COLO668 (cell line): ENCODE measurements at regions not wholly inside any gene's neighbourhood (a gene's known extent, or its start where the extent isn't known, plus 50 kb on each side); places are given as distances from the start of the nearest gene placed in this dataset.
"Not testable (repeated sequence)": the region's sequence is repeated elsewhere in the genome, so short reads cannot be mapped to it uniquely, and the experiment has no call there.

Source experiments
- DNase-seq: peaks from one replicate; lab custom pipeline; 2025; ENCODE audit not compliant: unreplicated experiment; lab: John Stamatoyannopoulos, UW

DNA sequence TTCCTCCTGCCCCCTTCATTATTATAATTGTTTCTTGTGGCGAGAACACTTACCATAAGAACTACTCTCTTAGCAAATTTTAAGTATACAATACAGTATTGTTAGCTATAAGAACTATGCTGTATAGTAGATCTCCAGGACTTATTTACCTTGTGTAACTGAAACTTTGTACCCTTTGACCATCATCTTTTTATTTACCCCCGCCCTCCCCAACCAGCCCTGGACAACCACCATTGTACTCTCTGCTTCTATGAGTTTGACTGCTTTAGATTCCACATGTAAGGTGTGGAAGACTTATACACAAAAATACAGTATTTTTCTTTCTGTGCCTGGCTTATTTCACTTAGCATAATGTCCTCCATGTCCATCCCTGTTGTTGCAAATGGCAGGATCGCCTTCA lies 161.1 kb downstream of the PHF8 start:
- DNase-seq: no peak

DNA sequence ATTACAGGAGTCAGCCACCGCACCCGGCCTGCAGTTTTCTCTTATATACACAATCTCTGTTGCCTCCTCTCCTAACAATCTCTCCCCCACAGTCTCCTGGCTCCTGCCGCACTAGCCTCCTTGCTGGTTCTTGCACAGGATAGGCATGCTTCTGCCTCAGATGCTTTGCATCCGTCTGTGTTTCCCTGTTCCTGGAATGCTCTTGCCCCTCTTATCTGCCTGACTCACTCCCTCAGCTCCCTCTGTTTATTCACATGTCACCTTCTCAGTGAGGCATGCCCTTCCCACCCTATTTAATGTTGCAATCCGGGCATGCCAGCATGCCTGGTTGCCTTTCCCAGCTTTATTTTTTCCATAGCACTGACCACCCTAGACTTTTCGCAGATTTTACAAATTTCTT lies 161.9 kb downstream of the PHF8 start:
- DNase-seq: no peak

DNA sequence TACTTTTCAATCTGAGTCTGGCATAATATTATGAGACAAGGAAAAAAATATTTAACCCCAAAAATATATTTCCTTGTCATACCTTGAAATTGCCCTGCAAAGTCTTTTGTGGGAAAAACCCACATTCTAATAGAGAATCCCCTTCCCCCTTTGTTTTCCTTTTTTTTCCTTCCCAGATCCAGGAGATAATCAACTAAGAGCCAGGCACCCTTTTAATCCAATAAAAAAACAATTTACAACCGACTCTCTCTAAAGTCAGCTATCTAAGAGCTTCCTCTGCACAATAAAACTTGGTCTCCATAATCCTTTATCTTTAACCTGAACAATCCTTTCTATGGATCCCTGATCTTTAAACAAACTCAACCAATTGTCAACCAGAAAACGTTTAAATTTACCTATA lies 163.5 kb downstream of the PHF8 start:
- not testable (repeated sequence) for DNase-seq

DNA sequence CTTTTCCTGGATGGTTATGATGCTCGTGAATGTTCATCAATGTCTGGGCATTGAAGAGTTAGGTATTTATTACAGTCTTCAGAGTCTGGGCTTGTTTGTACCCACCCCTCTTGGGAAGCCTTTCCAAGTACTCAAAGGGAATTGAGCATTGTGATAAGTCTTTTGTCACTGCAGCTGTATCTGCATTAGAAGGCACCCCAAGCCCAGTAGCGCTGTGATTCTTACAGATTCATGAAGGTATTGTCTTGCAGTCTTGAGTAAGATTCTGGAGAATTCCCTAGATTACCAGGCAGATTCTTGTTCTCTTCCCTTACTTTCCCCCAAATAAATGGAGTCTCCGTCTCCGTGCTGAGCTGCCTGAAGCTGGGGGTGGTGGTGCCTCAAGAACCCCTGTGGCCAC lies 173.4 kb upstream of the HUWE1 start:
- no peak for DNase-seq

DNA sequence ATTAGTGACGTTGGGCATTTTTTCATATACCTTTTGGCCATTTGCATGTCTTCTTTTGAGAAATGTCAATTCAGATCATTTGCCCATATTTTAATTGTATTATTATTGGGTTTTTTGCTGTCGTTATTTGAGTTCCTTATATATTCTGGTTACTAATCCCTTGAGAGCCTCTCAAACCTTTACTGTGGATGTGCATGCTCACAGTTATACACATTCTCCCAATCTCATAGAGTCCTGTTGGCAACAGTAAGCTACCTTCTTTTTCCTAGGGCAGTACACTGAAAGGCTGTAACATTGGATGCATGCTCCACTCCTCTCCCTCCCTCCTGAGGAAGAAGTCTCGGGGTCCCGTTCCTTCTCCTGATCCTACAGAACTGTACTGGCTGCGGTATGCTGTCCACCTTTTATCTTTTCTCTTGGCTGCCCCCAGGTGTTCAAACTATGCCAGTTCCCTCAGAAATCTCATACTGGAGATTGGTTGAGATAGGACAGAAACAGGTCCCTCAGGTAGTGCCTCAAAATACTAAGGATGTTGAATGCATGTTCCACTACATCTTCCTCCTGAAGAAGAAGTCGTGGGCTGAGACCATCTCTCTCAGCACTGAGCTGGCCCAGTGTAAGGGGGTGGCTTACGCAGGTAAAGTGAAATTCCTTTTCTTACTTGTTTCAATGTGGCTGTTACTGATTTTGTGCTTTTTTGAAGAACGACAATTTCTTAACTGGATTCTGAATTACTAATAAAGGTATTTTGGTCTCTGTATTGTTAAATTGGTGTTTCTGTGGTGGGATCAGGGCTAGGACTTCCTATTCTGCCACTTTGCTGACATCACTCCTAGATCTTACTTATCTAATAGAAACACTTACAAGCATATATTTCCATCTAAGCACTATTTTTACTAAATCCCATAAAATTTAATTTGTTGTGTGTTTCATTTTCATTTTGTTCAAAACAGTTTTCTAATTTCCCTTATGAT lies 145.4 kb upstream of the HUWE1 start:
- DNase-seq: peak; percentile 5

DNA sequence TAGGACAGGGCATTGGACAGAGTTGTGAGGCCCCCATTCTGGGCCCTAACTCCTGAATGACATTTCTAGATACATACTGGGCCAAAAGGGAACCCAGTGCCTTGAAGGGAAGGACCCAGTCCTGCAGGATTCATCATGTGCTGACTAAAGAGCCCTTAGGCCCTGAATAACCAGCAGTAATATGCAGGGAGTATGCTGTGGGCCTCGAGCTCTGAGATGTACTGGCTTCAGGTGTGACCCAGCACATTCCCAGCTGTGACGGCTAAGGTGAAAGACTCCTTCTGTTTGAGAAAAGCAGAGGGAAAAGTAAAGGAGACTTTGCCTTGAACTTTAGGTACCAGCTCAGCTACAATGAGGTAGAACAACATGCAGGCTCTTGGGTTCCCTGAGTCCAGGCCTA lies 138.2 kb upstream of the HUWE1 start:
- no peak for DNase-seq

DNA sequence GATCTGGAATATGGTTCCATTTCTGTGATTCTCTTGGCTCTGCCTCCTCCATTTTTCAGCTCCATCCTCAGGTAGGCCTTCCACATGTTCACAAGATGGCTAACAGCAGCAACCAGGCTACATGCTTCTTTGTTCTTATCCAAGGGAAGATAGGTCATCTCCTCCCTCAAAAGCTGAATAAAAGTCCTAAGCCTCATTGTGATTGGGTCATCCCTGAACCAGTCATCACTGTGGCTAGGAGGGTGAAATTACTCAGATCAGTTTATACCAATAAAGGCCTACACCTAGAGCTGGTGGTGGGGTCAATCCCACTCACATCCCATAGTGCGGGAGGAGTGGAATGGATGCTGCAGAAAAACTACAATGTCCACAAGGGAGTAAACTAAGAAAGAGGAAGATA lies 131.6 kb upstream of the HUWE1 start:
- not testable (repeated sequence) for DNase-seq

DNA sequence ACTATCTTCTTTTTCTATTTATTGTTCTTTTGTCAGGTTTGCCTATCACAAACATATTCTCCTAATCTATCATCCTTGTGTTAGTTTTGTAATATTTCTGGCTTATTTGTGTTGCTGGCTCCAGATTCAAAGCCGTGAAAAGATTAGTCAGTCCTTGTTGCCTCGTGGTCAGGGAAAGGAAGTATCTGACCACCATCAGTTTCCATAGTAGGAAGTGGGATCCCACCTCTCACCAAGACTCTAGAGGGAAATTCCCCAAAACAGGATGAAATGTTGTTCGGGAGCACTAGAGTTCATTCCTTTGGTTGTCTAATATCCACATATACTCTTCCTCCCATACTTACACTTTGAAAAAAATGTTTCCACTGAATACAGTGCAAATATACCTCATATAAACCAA lies 131.0 kb upstream of the HUWE1 start:
- DNase-seq: no peak

DNA sequence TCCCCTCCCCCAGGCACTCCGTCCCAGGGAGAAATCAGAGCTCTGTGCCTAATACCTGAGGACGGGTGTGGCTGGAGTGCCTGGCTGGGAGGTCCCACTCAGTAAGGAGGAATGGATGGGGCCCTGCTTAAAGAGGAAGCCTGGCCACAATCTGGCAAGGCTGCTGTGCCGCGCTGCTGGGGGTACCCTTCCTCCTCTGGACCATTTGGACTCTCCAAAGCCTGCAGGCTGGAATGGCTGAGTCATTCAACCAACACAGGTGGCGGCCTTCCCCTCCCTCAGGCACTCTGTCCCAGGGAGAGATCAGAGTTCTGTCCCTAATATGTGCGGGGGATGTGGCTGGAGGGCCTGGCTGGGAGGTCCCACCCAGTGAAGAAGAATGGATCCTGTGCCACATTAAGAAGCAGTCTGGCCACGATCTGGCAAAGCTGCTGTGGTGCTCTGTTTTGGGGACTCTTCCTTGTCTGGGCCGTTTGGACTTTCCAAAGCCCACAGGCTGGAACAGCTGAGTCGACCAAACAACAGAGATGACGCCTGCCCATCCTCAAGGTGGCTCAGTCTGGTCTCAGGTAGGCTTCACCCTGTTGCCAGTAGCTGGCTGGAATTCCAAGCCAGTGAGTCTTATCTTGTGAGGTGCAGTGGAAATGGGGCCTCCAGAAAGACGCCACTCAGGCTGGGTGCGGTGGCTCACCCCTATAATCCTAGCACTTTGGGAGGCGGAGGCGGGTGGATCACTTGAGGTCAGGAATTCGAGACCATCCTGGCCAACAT lies 127.3 kb upstream of the HUWE1 start:
- DNase-seq: no peak

DNA sequence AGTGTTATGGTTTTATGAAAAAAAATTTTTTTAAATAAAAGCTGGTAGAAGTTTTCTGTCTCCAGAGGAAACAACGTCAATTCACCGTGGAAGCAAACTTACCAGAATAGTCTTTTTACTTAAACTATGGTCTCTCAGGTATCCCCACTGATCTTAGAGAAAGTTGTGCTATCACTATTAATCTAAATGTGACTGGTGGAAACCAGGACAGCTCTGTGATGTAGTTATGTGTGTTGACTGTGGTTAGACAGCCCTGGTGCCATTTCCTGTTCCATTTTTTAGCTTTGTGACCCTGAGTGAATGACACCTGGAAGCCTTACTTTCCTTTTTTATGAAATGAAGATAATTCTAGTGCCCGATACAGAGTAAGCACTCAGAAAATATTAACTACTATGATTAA lies 111.8 kb upstream of the HUWE1 start:
- DNase-seq: no peak

DNA sequence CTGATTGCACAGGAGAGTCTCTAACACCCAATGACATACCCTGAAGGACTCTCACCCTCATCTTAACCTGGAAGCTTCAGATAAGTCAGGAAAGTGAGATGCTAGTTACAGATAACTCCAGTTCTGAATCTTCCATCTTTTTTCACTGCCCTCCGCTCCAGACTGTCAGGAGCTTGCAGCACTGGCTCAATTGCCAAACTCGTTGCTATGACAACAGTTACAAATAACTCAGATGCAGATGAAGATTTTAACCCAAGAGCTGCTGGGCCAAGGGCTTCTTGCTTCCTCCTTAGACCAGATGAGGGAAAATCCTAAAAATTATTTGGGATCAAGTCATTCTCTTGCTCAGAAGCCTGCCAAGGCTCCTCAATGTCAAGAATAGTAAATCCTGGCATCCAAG lies 109.1 kb upstream of the HUWE1 start:
- no peak for DNase-seq

DNA sequence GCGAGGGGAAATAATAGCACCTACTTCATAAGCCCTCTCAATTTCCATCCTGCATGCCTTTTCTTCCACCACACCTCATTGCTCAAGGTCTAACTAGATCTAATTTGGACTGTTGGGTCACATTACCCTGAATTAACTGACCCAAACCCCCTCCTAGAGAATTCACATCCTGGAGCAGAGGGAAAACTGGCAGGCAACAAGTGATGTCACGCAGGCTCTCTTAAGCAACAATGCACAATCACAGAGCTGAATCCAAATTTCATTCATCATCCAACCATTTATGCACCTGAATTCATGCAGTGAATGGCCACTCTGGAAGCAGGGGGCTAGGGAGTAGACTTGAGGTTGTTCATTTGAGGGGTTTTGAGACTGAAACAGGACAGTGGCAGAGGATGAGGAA lies 107.7 kb upstream of the HUWE1 start:
- no peak for DNase-seq

DNA sequence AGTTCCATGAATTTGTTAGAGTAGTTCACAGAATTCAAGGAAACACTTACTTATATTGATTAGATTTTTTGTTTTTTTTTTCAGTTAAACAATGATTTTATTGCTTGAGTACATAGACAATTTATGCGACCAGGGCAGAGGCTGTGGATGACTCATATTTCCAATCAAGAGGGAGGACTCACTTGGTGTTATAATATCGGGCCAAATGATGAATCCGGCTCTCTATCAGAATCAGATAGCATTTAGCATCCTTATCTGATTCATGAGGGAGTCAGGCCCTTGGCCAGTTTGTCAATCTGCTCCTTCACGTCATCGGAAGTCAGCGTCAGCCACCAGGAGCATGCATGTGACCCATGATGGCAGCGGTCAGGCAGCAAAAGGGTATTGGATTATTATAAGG lies 82.3 kb upstream of the HUWE1 start:
- no peak for DNase-seq

DNA sequence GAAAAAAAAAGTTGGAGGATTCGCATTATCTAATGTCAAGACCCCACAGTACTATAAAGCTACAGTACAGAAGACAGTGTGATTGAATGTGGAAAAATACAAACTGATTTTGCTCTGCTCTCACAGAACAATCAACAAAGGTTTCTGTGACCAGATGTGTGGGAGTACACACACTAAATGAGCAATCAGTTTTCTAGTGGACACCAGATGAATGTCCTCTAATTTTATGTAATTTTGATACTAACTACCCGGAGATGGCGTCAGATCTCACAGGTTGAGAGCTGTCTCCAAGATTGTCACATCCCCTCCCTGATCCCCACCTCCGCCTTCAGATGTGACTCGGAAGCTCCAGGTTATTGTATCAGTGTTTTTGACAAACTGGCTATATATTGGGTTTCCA lies 81.9 kb upstream of the HUWE1 start:
- DNase-seq: no peak

DNA sequence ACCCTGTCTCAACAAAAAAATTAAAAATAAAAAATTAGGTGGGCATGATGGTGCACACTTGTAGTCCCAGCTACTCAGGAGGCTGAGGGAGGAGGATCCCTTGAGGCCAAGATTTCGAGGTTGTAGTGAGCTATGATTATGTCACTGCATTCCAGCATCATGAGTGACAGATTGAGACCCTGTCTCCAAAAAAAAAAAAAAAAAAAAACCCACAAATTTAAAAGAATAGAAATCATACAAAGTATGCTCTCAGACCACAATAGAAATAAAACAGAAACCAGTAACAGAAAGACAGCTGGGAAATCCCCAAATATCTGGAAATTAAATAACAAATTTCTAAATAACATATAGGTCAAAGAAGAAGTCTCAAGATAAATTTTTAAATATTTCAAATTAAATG lies 81.0 kb upstream of the HUWE1 start:
- DNase-seq: no peak

DNA sequence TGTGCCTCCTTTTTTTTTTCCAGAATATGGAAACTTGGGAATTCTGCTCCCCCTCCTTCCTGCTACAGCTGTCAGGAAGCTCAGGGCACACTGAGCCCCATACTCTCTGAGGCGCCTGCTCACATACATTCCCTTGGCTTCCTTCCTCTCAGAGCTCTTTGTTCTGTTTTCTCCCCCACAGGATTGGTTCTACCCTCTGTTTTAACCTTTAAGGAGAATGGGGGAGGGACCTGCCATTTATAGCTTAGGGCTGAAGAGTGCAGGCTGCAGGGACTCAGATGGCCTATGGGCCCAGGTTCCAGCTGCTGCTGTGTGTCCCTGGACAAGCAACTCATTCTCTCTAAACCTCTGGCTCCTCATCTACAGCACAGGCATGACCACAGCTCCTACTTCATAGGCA lies 70.7 kb upstream of the HUWE1 start:
- not testable (repeated sequence) for DNase-seq

DNA sequence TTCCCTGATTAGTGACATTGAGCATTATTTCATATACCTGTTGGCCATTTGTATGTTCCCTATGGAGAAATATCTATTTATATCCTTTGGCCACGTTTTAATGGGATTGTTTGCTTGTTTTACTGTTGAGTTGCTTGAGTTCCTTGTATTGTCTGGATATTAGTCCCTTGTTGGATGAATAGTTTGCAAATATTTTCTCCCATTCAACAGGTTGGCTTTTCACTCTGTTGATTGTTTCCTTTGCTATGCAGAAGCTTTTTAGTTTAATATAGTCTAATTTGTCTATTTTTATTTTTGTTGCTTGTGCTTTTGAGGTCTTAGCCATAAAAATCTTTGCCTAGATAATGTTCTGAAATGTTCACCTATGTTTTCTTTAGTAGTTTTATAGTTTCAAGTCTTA lies 60.2 kb upstream of the HUWE1 start:
- DNase-seq: no peak

DNA sequence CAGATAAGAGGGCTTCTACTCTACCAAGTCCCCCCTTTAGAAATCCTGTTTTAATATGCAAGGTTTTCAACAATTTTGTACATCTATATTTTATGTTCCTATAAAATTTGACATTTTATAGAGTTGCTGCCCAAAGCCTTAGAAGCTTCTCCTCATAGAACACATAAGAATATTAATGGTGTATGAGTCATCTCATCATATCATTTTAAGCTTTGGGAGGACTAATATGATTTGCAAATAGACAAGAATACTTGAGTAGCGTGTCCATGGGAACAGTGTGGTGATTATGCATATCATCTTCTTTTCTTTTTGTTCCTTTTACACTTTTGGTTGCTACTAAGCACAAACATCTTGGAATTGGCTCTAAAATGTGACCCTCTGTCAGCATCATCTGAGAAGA lies 56.7 kb upstream of the HUWE1 start:
- no peak for DNase-seq

DNA sequence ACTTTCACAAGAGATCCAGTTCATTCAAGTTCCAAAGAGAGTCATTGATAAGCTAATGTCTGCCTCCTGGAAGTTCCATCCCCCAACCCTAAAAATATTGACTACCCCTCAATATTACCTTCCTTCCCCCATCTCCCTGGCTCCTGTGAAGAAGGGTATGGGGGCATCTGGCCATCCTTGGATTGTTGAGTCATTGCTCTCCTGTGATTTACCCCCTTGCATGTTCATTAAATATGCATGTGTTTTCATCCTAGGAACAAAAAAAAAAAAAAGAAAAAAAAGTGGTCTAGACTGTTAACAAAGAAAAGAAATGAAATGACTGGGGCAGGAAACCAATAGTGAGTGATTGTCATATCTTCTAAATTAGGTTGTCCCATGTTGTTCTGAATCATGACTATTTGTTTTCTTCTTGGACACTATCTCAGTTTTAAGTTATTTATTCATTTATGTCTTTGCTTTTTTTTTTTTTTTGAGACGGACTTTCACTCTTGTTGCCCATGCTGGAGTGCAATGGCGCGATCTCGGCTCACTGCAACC lies 51.9 kb upstream of the HUWE1 start:
- DNase-seq: no peak
